OCI-M1 (cell line): ENCODE measurements at regions not wholly inside any gene's neighbourhood (a gene's known extent, or its start where the extent isn't known, plus 50 kb on each side); places are given as distances from the start of the nearest gene placed in this dataset.
"Not testable (repeated sequence)": the region's sequence is repeated elsewhere in the genome, so short reads cannot be mapped to it uniquely, and the experiment has no call there.

Source experiments
- DNase-seq: peaks from one replicate; lab custom pipeline; 2025; lab: John Stamatoyannopoulos, UW

DNA sequence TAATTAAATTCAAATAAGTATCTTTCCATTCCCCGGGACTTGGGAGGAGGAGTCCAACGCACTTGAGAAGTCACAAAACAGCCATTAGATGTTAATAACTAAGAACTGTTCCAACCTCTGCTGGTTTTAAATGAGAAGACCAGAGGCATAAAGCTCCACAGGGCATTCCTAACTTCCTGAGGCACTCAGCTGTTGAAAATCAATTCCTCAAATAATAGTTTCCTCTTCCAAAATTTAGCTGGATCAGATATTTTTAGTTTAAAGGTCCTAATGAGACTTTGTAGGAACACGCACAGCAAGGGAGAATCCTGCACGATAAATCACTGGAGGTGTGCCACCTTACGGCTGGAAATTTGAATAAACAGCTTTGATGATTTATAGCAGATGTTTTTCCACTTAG, 504.3 kb upstream of the ZFP42 start:
- no peak for DNase-seq

DNA sequence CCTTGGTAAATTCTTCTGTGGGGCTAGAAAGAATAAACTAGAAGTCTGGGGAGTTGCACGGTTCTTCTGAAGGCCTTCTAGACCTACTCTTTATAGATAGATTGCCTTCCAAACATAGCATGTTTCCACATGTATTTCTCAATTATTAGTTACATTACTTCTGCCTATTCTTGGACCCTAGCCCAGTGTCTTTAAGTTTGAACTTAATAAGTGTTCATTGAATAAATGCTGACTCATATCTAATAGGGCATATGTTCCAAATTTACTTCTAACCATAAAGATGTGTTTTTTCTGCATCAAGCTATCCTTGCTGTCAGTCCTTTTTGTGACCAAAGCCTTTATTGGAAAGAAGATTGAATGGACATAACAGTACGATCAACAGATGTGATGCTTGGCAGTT, 503.6 kb upstream of the ZFP42 start:
- no peak for DNase-seq

DNA sequence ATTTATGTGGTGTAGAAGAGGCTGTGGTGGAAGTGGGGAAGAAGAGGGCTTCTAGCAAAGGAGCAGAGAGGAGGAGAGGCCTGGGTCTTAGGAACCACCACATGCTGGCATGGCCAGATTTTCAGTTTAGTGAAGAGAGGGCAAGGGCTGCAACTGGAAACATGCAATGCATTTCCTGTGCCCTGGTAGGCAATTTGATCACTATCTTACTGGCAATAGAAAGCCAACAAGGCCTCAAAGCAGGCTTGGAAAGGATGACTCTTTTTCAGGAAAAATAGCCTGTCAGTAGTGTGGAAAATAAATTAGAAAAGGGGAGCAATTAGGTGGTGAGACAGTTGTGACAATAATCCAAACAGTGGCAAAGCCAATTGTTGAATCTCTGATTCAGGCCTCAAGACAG, 501.9 kb upstream of the ZFP42 start:
- DNase-seq, result no peak

- DNase-seq, result no peak
These were observed 495.6 kb upstream of the ZFP42 start for GRCh38 chr4:187499956-187500355.

GRCh38 chr4:187500796-187501195, 494.8 kb upstream of the ZFP42 start:
- DNase-seq, result no peak

DNA sequence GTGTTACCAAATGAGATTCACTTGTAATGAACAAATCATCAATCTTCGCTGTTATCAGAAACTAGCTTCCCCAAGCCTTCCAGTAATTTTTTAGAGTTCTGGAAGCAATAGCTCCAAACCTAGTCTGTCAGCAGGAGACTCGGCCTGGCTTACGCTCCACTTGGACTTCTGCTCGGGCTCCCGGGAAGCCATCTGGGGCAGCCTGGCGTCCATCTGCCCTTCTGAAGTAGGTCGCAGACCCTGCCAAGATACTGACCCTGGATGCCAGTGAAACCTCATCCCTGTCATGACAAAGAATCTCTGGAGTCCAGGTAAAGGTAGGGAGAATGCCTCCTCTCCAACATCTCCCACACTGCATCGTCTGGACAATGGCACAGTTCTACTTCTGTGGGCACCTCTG, 493.8 kb upstream of the ZFP42 start:
- DNase-seq, result no peak

DNA sequence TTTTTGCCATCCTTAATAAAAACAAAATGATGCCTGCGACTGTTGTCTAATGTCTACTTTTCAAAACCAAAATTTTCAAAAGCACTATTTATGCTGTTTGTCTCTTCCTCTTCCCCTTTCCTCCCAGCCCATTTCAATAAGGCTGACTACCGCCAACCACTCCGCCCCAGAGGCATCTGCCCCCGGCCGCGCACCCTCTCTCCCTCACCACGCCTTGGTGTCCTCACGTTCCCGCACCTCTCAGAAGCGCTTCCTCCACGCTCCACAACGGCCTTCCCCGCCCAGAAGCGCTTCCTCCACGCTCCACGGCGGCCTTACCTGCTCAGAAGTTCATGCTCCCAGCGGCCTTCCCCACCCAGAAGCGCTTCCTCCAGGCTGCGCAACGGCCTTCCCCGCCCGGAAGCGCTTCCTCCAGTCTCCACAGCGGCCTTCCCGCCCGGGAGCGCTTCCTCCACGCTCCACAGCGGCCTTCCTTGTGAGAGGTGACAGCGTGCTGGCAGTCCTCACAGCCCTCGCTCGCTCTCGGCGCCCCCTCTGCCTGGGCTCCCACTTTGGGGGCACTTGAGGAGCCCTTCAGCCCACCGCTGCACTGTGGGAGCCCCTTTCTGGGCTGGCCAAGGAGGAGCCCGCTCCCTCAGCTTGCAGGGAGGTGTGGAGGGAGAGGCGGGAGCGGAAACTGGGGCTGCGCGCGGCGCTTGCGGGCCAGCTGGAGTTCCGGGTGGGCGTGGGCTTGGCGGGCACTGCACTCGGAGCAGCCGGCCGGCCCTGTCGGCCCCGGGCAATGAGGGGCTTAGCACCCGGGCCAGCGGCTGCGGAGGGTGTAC, 490.4 kb upstream of the ZFP42 start:
- no peak for DNase-seq

- not testable (repeated sequence) for DNase-seq
These were observed 489.8 kb upstream of the ZFP42 start for GRCh38 chr4:187505798-187506141.

GRCh38 chr4:187516224-187516623, 479.3 kb upstream of the ZFP42 start:
- no peak for DNase-seq

DNA sequence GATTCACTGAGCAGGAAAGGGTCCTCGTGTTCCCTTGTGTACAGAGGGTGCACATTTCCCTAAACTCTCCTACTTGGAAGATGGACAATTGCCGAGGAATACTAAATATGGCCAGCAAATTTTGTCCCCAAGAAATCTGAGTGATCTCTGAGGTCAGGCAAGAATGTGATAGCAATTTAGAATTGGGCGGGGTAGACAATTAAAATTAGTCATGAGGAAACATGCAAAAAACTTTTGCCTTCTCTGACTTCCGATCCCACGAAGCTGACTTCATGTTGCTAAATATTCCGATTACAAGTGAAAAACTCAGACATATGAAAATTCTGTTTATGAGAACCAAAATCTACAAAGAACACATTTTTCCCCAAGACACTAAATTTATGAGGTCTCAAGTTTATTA, 453.9 kb upstream of the ZFP42 start:
- no peak for DNase-seq

GRCh38 chr4:187544461-187545053, 451.0 kb upstream of the ZFP42 start:
- DNase-seq, result no peak

GRCh38 chr4:187547316-187547715, 448.3 kb upstream of the ZFP42 start:
- DNase-seq, result no peak

DNA sequence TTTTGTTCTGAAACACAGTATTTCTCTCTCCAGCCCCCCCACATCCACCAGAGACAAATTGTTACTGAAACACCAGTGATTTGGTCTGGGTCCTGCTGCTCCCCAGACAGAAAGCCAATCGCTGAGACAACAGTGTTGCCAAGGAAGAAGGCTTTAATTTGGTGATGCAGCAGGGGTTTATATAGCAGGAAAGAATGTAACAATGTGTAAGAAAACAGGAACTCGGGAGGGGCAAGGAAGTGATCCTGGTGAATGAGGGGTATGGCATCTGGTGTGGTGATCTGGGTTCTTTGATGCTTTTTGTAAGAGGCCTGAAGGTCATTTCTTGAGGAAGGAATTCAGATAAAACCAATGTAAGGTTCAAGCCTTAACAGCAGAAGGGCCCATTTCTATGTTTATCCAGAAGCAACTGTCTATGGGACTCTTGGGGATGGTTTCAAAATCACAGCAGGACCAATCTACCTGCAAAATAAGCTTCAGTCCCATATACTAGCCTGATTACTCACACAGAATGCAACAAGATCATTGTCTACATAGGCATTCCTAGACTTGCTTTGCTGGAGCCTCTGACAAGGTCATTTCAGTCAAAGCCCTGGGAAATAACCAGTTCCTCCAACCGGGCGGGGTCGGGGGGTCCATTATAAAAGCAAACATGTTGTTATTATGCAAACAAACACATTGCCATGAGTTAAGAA, 445.2 kb upstream of the ZFP42 start:
- DNase-seq, result no peak

GRCh38 chr4:187552781-187553180, 442.8 kb upstream of the ZFP42 start:
- DNase-seq, result no peak

GRCh38 chr4:187555174-187555573, 440.4 kb upstream of the ZFP42 start:
- no peak for DNase-seq

DNA sequence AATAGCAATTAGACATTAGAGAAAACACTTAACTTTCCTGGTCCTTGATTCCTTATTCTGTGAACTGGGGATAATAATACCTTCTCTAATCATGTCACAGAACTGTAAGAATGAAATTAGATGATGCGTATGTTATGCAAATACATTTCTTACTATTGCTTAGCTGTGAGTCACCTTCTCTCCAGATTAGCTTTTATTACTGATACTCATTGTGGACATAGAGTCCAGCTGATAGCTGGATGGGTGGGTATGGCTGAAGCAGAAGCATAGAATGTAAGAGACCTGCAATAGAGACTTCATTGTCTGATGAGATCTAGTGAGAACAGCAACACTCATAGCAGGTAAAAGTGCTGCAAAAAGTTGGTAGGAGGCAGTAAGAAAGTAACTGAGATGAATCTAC, 437.2 kb upstream of the ZFP42 start:
- no peak for DNase-seq

DNA sequence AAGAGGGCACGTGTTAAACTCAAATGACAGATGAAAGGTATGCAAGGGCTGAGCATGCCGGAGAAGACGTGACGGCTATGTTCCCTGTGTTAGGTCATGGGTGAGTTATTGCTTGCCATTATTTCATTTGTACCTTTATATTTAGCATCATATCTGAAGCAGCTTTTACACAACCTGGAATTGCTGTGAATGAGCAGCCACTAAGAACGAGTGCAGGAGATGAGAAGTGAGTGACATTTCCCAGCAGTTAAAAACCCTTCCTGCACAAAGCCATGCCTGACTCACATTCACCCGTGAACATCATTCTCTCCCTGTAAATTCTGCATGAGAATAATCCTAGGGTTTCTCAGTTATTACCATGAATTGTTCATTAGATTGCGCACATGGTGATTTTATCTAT, 433.2 kb upstream of the ZFP42 start:
- DNase-seq, result no peak

GRCh38 chr4:187565416-187565815, 430.2 kb upstream of the ZFP42 start:
- no peak for DNase-seq

DNA sequence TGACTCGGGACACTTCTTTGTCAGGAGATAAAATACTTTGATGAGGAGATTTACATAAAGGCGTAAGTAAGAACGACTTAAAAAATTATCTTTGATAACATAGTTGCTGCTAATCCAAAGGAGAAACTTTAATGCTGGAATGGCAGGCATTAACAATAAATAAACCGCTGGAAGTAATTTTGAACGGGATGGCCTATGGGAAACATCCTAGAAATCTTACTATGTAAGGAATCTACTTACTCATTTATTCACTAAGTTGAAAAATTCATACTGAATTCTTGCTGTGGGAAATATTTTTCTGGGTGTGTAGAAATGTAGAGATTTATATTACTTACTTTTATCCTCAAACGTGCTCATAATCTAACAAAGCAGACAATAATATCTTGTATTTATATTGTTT, 425.7 kb upstream of the ZFP42 start:
- DNase-seq, result no peak

GRCh38 chr4:187575706-187576105, 419.9 kb upstream of the ZFP42 start:
- DNase-seq, result no peak

DNA sequence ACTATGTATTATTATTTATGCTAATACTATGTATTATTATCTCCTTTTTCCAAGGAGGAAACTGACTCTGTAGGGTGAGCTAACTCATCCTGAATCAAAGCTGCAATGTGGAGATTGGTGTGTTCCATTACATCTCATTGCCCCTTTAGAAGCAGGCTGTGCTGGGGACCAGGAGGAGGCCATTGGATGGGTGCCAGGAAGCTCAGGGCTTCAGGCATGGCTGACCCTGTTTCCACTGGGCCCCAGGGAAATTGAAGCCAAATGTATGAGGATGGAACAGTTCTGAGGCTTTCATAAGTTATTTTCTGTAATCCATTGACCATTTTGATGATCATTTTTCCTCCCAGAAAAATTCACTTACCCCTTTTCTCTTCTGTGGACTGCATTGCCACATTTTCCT, 418.8 kb upstream of the ZFP42 start:
- DNase-seq, result no peak

DNA sequence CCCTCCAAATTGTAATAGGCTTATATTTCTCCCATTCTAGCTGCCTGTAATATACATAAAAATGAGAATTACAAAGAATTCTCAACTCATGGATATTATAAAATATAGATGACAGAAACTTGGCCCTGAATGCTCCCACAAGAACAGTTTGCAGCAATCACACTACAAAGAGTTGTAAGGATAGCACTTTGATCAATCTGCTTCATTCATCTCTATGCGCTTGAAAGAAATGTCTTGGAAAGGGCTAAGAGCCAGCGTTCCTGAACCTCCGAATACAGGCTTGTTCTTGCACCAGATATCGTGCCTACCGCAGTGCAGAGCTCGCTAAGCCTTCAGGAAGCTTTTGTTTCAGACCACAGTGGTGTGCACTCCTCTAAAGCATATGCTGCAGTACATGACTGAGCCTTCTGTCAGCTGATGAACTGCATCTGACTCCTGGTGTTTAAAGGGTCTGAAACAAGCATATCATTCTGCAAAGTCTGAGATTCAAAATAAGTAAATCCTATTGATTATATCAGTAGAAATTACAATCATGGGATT, 417.6 kb upstream of the ZFP42 start:
- DNase-seq, result no peak

GRCh38 chr4:187586892-187587291, 408.7 kb upstream of the ZFP42 start:
- no peak for DNase-seq
